Stimulated activated CD4-positive, alpha-beta T cell treated with anti-CD3 and anti-CD28 coated beads, Interleukin-1b, Interleukin-23, amount 100 ng/mL, for 24 hours (primary cell): ENCODE measurements at regions not wholly inside any gene's neighbourhood (a gene's known extent, or its start where the extent isn't known, plus 50 kb on each side); places are given as distances from the start of the nearest gene placed in this dataset.

ENCODE experiments used
- DNase-seq, 4 experiments: peaks; one replicate each; pipeline ENCODE4 v3.0.0-alpha.2; 2020; ENCODE audit warnings: low read depth in 4 of 4, low spot score in 1 of 4

- no peak for DNase-seq
Observed at GRCh38 chr2:125850541-125850940, 805.4 kb upstream of the GYPC start.

- no peak for DNase-seq
Observed at GRCh38 chr2:125852364-125852763, 803.6 kb upstream of the GYPC start.

- DNase-seq = no peak
Observed at GRCh38 chr2:125853626-125854025, 802.3 kb upstream of the GYPC start.

GRCh38 chr2:125855204-125855603 is 800.8 kb upstream of the GYPC start:
- DNase-seq = no peak

- no peak for DNase-seq
Observed at GRCh38 chr2:125857971-125858794, 797.8 kb upstream of the GYPC start.

GRCh38 chr2:125861461-125861860 is 794.5 kb upstream of the GYPC start:
- no peak for DNase-seq

GRCh38 chr2:125867908-125868307 is 788.0 kb upstream of the GYPC start:
- no peak for DNase-seq

- no peak for DNase-seq
Observed at GRCh38 chr2:125870264-125870663, 785.7 kb upstream of the GYPC start.

GRCh38 chr2:125870746-125871145 is 785.2 kb upstream of the GYPC start:
- DNase-seq = no peak

GRCh38 chr2:125874564-125874963 is 781.4 kb upstream of the GYPC start:
- no peak for DNase-seq

GRCh38 chr2:125885340-125885739 is 770.6 kb upstream of the GYPC start:
- DNase-seq = no peak

- DNase-seq = no peak
Observed at GRCh38 chr2:125886153-125886552, 769.8 kb upstream of the GYPC start.

- no peak for DNase-seq
Observed at GRCh38 chr2:125901278-125901677, 754.7 kb upstream of the GYPC start.

GRCh38 chr2:125925891-125926546 is 729.9 kb upstream of the GYPC start:
- no peak for DNase-seq

- no peak for DNase-seq
Observed at GRCh38 chr2:125935559-125935958, 720.4 kb upstream of the GYPC start.

GRCh38 chr2:125942585-125943424 is 713.2 kb upstream of the GYPC start:
- no peak for DNase-seq

GRCh38 chr2:125959047-125959446 is 696.9 kb upstream of the GYPC start:
- no peak for DNase-seq

GRCh38 chr2:125961739-125962138 is 694.2 kb upstream of the GYPC start:
- DNase-seq = no peak

GRCh38 chr2:125979886-125980285 is 676.1 kb upstream of the GYPC start:
- DNase-seq = no peak

GRCh38 chr2:125983364-125983763 is 672.6 kb upstream of the GYPC start:
- no peak for DNase-seq

GRCh38 chr2:126029316-126029715 is 626.6 kb upstream of the GYPC start:
- no peak for DNase-seq

GRCh38 chr2:126038861-126039260 is 617.1 kb upstream of the GYPC start:
- no peak for DNase-seq
